Activated CD4-positive, alpha-beta T cell treated with anti-CD3 and anti-CD28 coated beads, Interleukin-2, amount 10 ng/mL, durations not matched to agents 24 days and 14 days (primary cell): ENCODE measurements at regions not wholly inside any gene's neighbourhood (a gene's known extent, or its start where the extent isn't known, plus 50 kb on each side); places are given as distances from the start of the nearest gene placed in this dataset.

ENCODE experiments used
- DNase-seq: peaks from one replicate; pipeline ENCODE4 v3.0.0; 2022
- H3K27ac Mint-ChIP-seq: one replicate; pipeline ENCODE4 v1.8.0; 2022; ENCODE audit warnings: mild to moderate bottlenecking, mixed read lengths
- H3K27me3 Mint-ChIP-seq: one replicate; pipeline ENCODE4 v1.8.0; 2022; ENCODE audit warnings: mixed read lengths
- H3K36me3 Mint-ChIP-seq: one replicate; pipeline ENCODE4 v1.8.0; 2022; ENCODE audit warnings: low read depth, mild to moderate bottlenecking, mixed read lengths
- H3K4me1 Mint-ChIP-seq: one replicate; pipeline ENCODE4 v1.8.0; 2021; ENCODE audit warnings: mixed read lengths
- H3K4me3 Mint-ChIP-seq: one replicate; pipeline ENCODE4 v1.8.0; 2022; ENCODE audit warnings: mild to moderate bottlenecking, moderate library complexity, mixed read lengths
- H3K9me3 Mint-ChIP-seq: one replicate; pipeline ENCODE4 v1.8.0; 2021; ENCODE audit warnings: mixed read lengths
- intact Hi-C: fragments of 100-400 bp; cut with micrococcal nuclease; formaldehyde crosslinking; loops from one replicate; pipeline ENCODE4 v1.15.1; 2023

GRCh38 chr18:24657444-24657842 lies 197.0 kb downstream of the HRH4 start:
- no peaks in the 10 kb centered on the region for H3K9me3 Mint-ChIP-seq
- intact Hi-C loops, result no loop called here
- DNase-seq, result no peak
- no peak overlapping the region for H3K4me3 Mint-ChIP-seq
- no peaks in the 10 kb centered on the region for H3K36me3 Mint-ChIP-seq
- peaks cover 3% of the 10 kb centered on the region for H3K27me3 Mint-ChIP-seq
- H3K4me1 Mint-ChIP-seq, result peaks cover 8% of the 10 kb centered on the region
- H3K27ac Mint-ChIP-seq, result no peak overlapping the region

- intact Hi-C loops, result no loop called here
- Mint-ChIP-seq H3K36me3 (no peaks in the 10 kb centered on the region), H3K27me3 (peaks cover 5% of the 10 kb centered on the region), H3K9me3 (no peaks in the 10 kb centered on the region), H3K4me1 (peaks cover 8% of the 10 kb centered on the region), H3K27ac (no peak overlapping the region), H3K4me3 (no peak overlapping the region)
- DNase-seq, result no peak
These were observed 197.9 kb downstream of the HRH4 start for GRCh38 chr18:24658302-24658701.

GRCh38 chr18:24659827-24660720 lies 199.6 kb downstream of the HRH4 start:
- peaks cover 8% of the 10 kb centered on the region for H3K4me1 Mint-ChIP-seq
- H3K4me3 Mint-ChIP-seq, result peak overlapping the region; percentile 82
- H3K9me3 Mint-ChIP-seq, result no peaks in the 10 kb centered on the region
- no peaks in the 10 kb centered on the region for H3K36me3 Mint-ChIP-seq
- peak; percentile 80 for DNase-seq
- peaks cover 5% of the 10 kb centered on the region for H3K27me3 Mint-ChIP-seq
- intact Hi-C loops, result no loop called here
- peak overlapping the region; percentile 56 for H3K27ac Mint-ChIP-seq

- Mint-ChIP-seq H3K27ac (no peak overlapping the region), H3K9me3 (no peaks in the 10 kb centered on the region), H3K27me3 (peaks cover 5% of the 10 kb centered on the region), H3K36me3 (no peaks in the 10 kb centered on the region), H3K4me1 (peaks cover 8% of the 10 kb centered on the region), H3K4me3 (no peak overlapping the region)
- no peak for DNase-seq
- intact Hi-C loops, result no loop called here
These were observed 200.5 kb downstream of the HRH4 start for GRCh38 chr18:24660956-24661355.

- Mint-ChIP-seq H3K36me3 (no peaks in the 10 kb centered on the region), H3K4me1 (peaks cover 8% of the 10 kb centered on the region), H3K4me3 (no peak overlapping the region), H3K27me3 (peaks cover 7% of the 10 kb centered on the region), H3K9me3 (no peaks in the 10 kb centered on the region), H3K27ac (no peak overlapping the region)
- intact Hi-C loops, result no loop called here
- no peak for DNase-seq
These were observed 202.0 kb downstream of the HRH4 start for GRCh38 chr18:24662412-24662821.

- Mint-ChIP-seq H3K4me3 (no peak overlapping the region), H3K27me3 (peaks cover 9% of the 10 kb centered on the region), H3K9me3 (no peaks in the 10 kb centered on the region), H3K4me1 (peaks cover 8% of the 10 kb centered on the region), H3K27ac (no peak overlapping the region), H3K36me3 (no peaks in the 10 kb centered on the region)
- intact Hi-C loops, result no loop called here
- no peak for DNase-seq
These were observed 202.6 kb downstream of the HRH4 start for GRCh38 chr18:24663026-24663425.

GRCh38 chr18:24669015-24669414 lies 208.6 kb downstream of the HRH4 start:
- Mint-ChIP-seq H3K27me3 (peaks cover 11% of the 10 kb centered on the region), H3K4me3 (no peak overlapping the region), H3K4me1 (peaks cover 4% of the 10 kb centered on the region), H3K36me3 (no peaks in the 10 kb centered on the region), H3K9me3 (no peaks in the 10 kb centered on the region), H3K27ac (no peak overlapping the region)
- intact Hi-C loops, result no loop called here
- no peak for DNase-seq

GRCh38 chr18:24669502-24669901 lies 209.1 kb downstream of the HRH4 start:
- H3K36me3 Mint-ChIP-seq, result no peaks in the 10 kb centered on the region
- peaks cover 11% of the 10 kb centered on the region for H3K27me3 Mint-ChIP-seq
- H3K4me3 Mint-ChIP-seq, result no peak overlapping the region
- DNase-seq, result no peak
- peaks cover 4% of the 10 kb centered on the region for H3K4me1 Mint-ChIP-seq
- no peaks in the 10 kb centered on the region for H3K9me3 Mint-ChIP-seq
- no peak overlapping the region for H3K27ac Mint-ChIP-seq
- intact Hi-C loops, result no loop called here

- intact Hi-C loops, result loop anchor here (5.0 to 10.0 kb wide), 2 partner anchors 260 to 498 kb away; no protein-coding TSS in a partner anchor
- no peak for DNase-seq
- Mint-ChIP-seq H3K9me3 (no peaks in the 10 kb centered on the region), H3K27ac (no peak overlapping the region), H3K27me3 (peaks cover 10% of the 10 kb centered on the region), H3K4me1 (peaks cover 4% of the 10 kb centered on the region), H3K36me3 (no peaks in the 10 kb centered on the region), H3K4me3 (no peak overlapping the region)
These were observed 211.9 kb downstream of the HRH4 start for GRCh38 chr18:24672165-24672941.

- Mint-ChIP-seq H3K27me3 (peaks cover 6% of the 10 kb centered on the region), H3K36me3 (no peaks in the 10 kb centered on the region), H3K4me1 (peaks cover 6% of the 10 kb centered on the region), H3K27ac (peak overlapping the region; percentile 14), H3K4me3 (no peak overlapping the region), H3K9me3 (no peaks in the 10 kb centered on the region)
- no peak for DNase-seq
- intact Hi-C loops, result loop anchor here (5.0 to 10.0 kb wide), 2 partner anchors 262 to 499 kb away; no protein-coding TSS in a partner anchor
These were observed 213.8 kb downstream of the HRH4 start for GRCh38 chr18:24674200-24674599.

- peaks cover 6% of the 10 kb centered on the region for H3K27me3 Mint-ChIP-seq
- no peaks in the 10 kb centered on the region for H3K9me3 Mint-ChIP-seq
- DNase-seq, result no peak
- H3K4me1 Mint-ChIP-seq, result peaks cover 6% of the 10 kb centered on the region
- H3K4me3 Mint-ChIP-seq, result no peak overlapping the region
- H3K36me3 Mint-ChIP-seq, result no peaks in the 10 kb centered on the region
- intact Hi-C loops, result loop anchor here (5.0 to 10.0 kb wide), 2 partner anchors 262 to 500 kb away; no protein-coding TSS in a partner anchor
- H3K27ac Mint-ChIP-seq, result peak overlapping the region; percentile 14
These were observed 214.2 kb downstream of the HRH4 start for GRCh38 chr18:24674605-24675004.

GRCh38 chr18:24677011-24677410 lies 216.6 kb downstream of the HRH4 start:
- no peak overlapping the region for H3K4me3 Mint-ChIP-seq
- H3K27ac Mint-ChIP-seq, result no peak overlapping the region
- intact Hi-C loops, result loop anchor here (10.0 kb wide), 1 partner anchor 502 kb away; no protein-coding TSS in a partner anchor
- H3K27me3 Mint-ChIP-seq, result peaks cover 2% of the 10 kb centered on the region
- no peaks in the 10 kb centered on the region for H3K9me3 Mint-ChIP-seq
- no peaks in the 10 kb centered on the region for H3K36me3 Mint-ChIP-seq
- no peak for DNase-seq
- H3K4me1 Mint-ChIP-seq, result peaks cover 6% of the 10 kb centered on the region

GRCh38 chr18:24678107-24678506 lies 217.7 kb downstream of the HRH4 start:
- Mint-ChIP-seq H3K9me3 (no peaks in the 10 kb centered on the region), H3K36me3 (no peaks in the 10 kb centered on the region), H3K4me3 (no peak overlapping the region), H3K27ac (no peak overlapping the region), H3K27me3 (peaks cover 3% of the 10 kb centered on the region), H3K4me1 (peaks cover 6% of the 10 kb centered on the region)
- no peak for DNase-seq
- intact Hi-C loops, result loop anchor here (10.0 kb wide), 1 partner anchor 503 kb away; no protein-coding TSS in a partner anchor

- H3K9me3 Mint-ChIP-seq, result no peaks in the 10 kb centered on the region
- peaks cover 4% of the 10 kb centered on the region for H3K27me3 Mint-ChIP-seq
- no peak overlapping the region for H3K4me3 Mint-ChIP-seq
- no peak for DNase-seq
- H3K27ac Mint-ChIP-seq, result no peak overlapping the region
- intact Hi-C loops, result loop anchor here (10.0 kb wide), 1 partner anchor 504 kb away; no protein-coding TSS in a partner anchor
- peaks cover 4% of the 10 kb centered on the region for H3K4me1 Mint-ChIP-seq
- no peaks in the 10 kb centered on the region for H3K36me3 Mint-ChIP-seq
These were observed 218.2 kb downstream of the HRH4 start for GRCh38 chr18:24678626-24679025.
